GM21528 (cell line): ENCODE measurements at regions not wholly inside any gene's neighbourhood (a gene's known extent, or its start where the extent isn't known, plus 50 kb on each side); places are given as distances from the start of the nearest gene placed in this dataset.

Source experiments
- ATAC-seq: cut with Tn5 transposase; IDR thresholded peaks from one replicate; pipeline ENCODE4 v1.9.1; 2021; ENCODE audit warnings: mild to moderate bottlenecking, moderate library complexity; ENCODE audit not compliant: unreplicated experiment, low FRiP score

DNA sequence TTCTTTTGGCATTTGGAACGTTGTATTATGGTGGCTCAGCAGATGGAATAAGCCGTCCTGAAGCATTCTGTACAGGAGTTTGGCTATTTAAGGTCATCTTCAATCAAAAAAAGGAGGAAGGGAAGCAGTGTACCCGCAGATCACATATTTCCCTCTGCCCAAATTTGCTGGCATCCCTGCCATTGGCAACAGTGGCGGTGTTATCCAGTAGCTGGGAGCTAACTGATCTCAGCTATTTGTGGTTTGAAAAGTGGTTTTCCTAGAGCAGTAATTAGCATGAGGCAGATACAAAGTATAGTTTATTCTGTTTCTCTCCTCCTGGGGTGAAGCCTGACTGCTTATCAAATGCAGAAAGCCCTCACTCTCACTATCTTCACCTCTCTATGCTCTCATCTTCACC is 576.8 kb downstream of the QKI start:
- no peak for ATAC-seq

GRCh38 chr6:163986313-163986712 is 571.8 kb downstream of the QKI start:
- no peak for ATAC-seq

- ATAC-seq = no peak
Observed at GRCh38 chr6:163985710-163986109, 571.2 kb downstream of the QKI start.

GRCh38 chr6:163985040-163985439 is 570.5 kb downstream of the QKI start:
- ATAC-seq = no peak

DNA sequence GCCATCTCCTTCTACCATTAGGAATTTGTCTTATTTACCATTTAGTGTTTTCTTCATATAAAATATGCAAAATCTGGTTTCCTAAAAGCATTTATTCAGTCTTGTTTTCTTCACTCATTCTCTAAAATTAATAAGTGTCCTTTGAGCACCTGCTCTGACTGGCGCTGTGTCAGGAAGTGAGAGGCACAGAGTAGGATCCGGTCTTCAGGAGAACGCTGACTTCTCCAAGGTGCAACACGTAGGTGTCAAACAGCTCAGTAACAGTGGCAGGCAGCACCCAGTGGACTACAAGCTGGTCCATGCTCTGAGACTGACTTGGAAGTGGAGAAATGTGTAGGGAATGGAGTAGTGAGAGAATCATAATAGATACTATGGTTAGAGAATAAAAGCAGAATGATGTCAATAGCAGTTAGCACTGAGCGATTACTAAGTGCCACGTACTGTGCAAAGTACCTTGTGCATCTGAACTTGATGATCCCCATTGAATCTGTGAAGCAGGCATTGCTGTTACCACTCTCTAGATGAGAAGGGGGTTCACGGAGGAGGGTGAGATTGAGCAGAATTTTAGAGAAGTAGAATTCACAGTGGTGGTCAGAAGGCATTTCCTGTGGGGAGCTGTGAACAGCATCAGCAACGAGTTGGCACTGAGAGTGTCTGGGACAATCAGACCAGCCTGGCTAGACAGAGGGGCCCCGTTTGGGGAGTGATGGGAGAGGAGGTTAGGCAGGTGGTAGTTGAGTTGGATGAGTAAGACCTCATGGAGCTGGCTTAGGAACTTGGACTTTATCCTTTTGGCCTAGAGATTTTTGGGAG is 569.8 kb downstream of the QKI start:
- peak; percentile 55 for ATAC-seq

DNA sequence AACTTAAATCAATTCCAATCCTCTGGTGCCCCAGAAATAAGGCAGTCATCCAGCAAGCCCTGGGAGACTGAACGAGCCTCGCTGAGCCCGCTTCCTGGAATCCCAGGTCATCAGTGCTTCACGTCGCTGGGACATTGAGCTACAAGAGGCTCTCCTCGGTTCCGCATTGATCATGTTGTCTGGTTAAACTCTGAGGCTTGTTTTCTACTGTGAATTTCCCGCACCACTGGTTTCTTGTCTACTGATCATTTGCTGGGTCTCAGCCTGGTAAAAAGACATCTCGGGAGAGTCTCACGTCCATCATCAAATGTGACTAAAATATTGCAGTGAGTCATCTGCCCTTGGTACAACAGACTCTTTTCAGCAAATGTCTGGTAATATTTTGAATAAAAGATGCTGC is 569.2 kb downstream of the QKI start:
- ATAC-seq = no peak

DNA sequence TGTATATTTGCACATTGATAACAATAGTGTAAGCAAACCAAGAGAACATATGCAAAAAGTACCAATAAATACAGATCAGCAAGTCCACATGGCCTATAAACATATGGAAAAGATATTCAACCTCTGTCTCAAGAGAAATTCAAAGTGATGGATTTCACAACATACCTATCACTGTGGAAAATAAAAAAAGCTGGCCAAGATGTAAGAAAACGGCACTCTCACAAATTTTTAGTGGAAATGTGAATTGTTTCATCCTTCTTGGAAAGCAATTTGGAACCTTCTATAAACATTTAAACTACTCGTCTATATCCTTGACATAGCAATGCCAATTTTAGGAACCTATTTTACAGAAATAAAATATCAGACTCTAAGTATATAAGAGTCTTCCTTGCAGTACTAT is 559.8 kb downstream of the QKI start:
- ATAC-seq = no peak

GRCh38 chr6:163971841-163972838 is 557.6 kb downstream of the QKI start:
- no peak for ATAC-seq

DNA sequence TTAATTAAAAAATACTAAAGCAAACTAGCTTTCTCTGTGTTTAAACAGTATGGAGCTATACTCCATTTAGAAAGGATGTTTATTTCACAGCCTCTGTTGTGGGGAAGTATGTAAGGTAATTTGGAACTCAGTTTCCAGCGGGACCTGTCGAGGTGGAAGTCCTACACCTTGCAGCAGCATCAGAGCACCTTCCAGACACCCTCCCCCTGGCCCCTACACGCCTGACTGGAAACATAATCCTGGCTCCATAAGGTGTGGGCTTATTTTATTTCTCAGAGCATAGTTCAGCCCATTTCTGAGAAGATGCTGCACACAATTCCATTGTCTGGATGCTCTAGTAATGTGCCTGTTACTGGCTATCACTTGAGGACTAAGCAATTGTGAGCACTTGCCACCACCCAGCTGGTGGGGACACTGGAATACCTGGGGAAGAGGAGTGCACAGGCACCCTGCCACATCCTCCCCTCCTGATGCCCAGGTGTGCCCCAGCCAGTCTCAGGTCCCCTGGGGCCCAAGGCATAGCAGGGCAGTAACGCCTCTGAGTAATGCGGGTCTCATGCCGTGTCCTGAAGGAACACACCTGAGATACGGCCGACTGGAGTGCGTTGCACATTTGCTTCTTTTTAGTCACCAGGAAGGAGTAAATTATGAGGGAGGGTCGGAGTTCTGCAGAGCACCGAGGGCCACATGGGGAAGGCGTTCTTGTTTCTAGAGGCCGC is 556.5 kb downstream of the QKI start:
- ATAC-seq = no peak

GRCh38 chr6:163965426-163966348 is 551.2 kb downstream of the QKI start:
- no peak for ATAC-seq

DNA sequence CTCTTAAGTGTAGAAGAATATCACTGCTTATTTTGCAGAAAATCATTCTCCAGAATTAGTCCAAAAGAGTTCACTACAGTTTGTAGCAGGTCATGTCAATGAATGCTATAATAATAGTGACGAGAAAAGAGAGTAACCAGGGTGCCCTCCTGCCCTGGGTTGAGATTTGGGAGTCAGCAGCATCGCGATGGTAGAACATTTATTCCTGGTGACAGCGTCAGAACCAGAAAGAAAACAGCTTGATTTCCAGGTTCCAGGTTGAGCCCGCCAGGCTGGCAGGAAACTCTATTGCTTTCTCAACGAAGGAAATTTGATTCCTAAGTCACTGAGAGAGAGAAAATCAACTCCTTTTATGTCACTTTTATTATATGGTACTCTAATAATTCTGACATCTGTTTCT is 550.3 kb downstream of the QKI start:
- no peak for ATAC-seq

DNA sequence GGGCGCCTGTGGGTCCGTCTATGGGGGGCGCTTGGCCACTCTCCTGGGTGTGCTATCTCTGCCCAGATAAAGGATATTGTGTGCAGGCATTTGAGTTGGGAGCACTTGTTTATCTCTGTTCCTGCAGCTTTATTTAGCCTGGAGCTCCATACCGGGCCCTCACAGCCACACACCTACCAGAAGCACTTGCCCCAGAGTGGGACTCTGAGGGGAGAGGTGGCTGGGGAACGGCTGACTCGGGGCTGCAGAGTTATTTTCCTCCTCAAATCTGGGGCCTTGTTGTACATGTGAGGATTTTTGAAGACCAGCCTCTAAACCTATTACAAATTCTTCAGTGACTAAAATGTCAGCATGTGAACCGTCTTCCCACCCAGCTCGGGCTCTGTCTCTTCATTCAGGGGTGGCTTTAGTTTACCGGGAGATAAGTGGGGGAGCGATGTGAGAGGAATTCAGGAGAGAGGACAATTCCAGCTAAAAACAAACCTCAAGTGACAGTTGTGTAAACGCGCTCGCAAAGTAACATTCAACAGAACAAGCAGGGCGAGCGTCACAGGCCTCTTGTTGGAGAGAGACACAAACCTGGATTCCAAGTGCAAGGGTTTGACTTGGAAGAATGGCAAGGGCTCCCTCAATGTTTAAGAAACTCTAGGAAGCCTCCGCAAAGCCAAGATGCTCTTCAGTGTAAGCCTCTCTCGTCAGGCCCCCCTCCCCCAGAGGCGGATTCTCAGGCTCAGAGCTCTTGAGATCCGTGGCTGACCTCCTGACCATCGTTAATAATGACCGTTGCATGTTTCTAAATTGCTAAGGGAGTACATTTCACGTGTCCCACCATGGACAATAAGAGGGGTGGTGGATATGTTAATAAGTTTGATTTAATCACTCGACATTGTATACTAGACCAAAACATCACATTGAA is 548.9 kb downstream of the QKI start:
- ATAC-seq = no peak

- ATAC-seq = no peak
Observed at GRCh38 chr6:163962627-163963117, 548.2 kb downstream of the QKI start.

GRCh38 chr6:163960128-163960527 is 545.6 kb downstream of the QKI start:
- ATAC-seq = no peak

- ATAC-seq = no peak
Observed at GRCh38 chr6:163958646-163959045, 544.1 kb downstream of the QKI start.

DNA sequence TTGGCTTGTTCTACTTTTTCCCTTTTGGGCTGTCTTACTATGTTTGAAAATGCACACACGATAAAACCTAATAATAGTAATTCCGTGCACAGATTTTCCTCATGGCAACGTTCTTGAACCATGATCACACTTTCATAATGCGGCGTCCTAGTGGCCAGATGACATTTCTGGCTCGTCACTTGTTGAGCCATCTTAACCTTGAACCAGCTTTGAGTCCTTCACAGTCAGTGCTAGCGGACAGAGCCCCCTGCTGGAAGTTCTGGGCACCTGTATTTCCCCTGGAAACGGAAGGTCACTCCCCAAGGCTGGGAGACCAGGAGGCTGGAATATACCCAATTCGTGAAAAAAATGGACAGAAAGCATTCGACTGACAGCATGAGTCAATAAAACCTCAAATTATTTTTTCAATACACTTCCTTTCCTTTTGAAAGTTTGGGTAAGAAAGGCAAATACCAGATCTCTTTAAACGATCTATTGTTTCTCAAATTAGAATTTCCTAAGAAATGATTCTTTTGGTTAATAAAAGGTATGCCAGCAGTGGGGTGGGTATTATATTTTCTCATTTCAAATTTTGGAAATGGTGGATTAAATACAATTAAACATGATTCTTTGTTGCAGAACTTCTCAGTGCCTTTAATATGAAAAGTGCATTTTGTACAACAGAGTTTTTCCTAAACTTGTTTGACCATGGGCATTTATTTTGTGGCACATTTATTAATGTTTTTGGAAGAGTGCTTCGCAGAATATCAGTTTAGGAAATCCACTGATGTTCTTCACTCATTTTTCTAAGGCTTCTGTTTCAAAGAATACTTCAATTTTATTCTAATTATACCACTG is 542.3 kb downstream of the QKI start:
- peak; percentile 95 for ATAC-seq

GRCh38 chr6:163955756-163956155 is 541.2 kb downstream of the QKI start:
- ATAC-seq = no peak

- ATAC-seq = no peak
Observed at GRCh38 chr6:163955096-163955495, 540.6 kb downstream of the QKI start.
